Cardiac muscle cell (in vitro differentiated cells and primary cell): ENCODE measurements at regions not wholly inside any gene's neighbourhood (a gene's known extent, or its start where the extent isn't known, plus 50 kb on each side); places are given as distances from the start of the nearest gene placed in this dataset.

Experiments
- DNase-seq, 2 donors: peaks; one replicate each; pipeline versions ENCODE4 v3.0.0 to v3.0.0-alpha.2; 2010 to 2017; ENCODE audit warnings: low read depth in 1 of 2, low spot score in 1 of 2
- H3K27ac ChIP-seq: fragments of 200-600 bp; sonication (generic); 2 replicates; pipeline ENCODE4 v1.5.1; 2016
- H3K27me3 ChIP-seq: fragments of 200-600 bp; sonication (generic); 2 replicates; pipeline ENCODE4 v1.6.0; 2016; ENCODE audit warnings: control low read depth
- H3K36me3 ChIP-seq: fragments of 200-600 bp; sonication (generic); 2 replicates; pipeline ENCODE4 v1.5.1; 2016; ENCODE audit warnings: control low read depth
- H3K4me1 ChIP-seq: fragments of 200-600 bp; sonication (generic); 2 replicates; pipeline ENCODE4 v1.8.1; 2017; ENCODE audit warnings: low read depth, mild to moderate bottlenecking, mixed run types
- H3K4me3 ChIP-seq: fragments of 200-600 bp; sonication (generic); 2 replicates; pipeline ENCODE4 v1.5.1; 2016; ENCODE audit warnings: mild to moderate bottlenecking
- H3K9me3 ChIP-seq: fragments of 200-600 bp; sonication (generic); 2 replicates; pipeline ENCODE4 v1.5.1; 2017; ENCODE audit warnings: low read depth, mild to moderate bottlenecking, control low read depth
- TF ChIP-seq, protein P1 (sequence below): IDR thresholded peaks from 2 replicates; pipeline ENCODE4 v1.5.1; 2012; ENCODE audit warnings: low read depth, mild to moderate bottlenecking, low read length

DNA sequence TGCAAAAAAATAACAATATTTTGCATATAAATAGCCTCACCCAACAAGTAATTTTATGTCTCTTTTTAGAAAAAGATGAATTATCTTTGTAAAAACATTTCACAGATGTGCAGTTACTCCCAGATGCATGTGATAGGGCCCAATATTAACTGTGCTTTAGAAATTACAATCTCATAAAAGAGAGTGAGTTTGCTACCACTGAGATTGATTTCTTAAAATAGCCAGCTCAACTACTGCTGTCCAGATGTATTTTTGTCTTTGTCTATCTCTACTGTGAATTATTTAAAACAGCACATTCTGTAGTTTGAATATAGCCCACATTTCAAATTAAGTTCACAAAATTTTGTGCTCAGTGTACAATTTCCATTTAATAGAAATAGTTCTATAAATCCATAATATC is 177.0 kb upstream of the TTC29 start:
- TF ChIP-seq, protein P1, sequence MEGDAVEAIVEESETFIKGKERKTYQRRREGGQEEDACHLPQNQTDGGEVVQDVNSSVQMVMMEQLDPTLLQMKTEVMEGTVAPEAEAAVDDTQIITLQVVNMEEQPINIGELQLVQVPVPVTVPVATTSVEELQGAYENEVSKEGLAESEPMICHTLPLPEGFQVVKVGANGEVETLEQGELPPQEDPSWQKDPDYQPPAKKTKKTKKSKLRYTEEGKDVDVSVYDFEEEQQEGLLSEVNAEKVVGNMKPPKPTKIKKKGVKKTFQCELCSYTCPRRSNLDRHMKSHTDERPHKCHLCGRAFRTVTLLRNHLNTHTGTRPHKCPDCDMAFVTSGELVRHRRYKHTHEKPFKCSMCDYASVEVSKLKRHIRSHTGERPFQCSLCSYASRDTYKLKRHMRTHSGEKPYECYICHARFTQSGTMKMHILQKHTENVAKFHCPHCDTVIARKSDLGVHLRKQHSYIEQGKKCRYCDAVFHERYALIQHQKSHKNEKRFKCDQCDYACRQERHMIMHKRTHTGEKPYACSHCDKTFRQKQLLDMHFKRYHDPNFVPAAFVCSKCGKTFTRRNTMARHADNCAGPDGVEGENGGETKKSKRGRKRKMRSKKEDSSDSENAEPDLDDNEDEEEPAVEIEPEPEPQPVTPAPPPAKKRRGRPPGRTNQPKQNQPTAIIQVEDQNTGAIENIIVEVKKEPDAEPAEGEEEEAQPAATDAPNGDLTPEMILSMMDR, result no peak
- Histone ChIP-seq H3K4me3 (no peak overlapping the region), H3K36me3 (no peaks in the 10 kb centered on the region), H3K4me1 (peaks cover 13% of the 10 kb centered on the region), H3K9me3 (no peaks in the 10 kb centered on the region), H3K27me3 (no peaks in the 10 kb centered on the region), H3K27ac (no peak overlapping the region)
- no peak for DNase-seq

DNA sequence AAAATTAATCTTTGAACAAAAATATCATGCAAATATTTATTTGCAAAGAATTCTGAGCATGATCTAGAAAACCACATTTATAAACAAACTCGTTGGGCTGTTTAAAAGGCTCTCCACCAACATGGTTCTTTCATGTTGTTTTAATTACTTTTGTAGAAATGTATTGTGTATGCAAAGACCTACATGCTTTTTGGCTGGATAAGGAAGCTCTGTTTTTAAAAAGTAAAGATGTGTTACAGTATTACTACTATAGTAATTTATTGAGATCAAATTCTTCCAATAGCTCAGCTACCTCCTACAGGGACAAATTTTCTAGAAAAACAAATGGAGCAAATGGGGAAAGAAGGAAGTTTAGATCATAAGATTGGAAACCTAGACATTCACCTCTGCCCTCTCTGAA is 177.5 kb upstream of the TTC29 start:
- Histone ChIP-seq H3K27ac (no peak overlapping the region), H3K36me3 (no peaks in the 10 kb centered on the region), H3K4me3 (no peak overlapping the region), H3K27me3 (no peaks in the 10 kb centered on the region), H3K9me3 (no peaks in the 10 kb centered on the region), H3K4me1 (peaks cover 11% of the 10 kb centered on the region)
- DNase-seq, result no peak
- TF ChIP-seq, protein P1, result no peak

DNA sequence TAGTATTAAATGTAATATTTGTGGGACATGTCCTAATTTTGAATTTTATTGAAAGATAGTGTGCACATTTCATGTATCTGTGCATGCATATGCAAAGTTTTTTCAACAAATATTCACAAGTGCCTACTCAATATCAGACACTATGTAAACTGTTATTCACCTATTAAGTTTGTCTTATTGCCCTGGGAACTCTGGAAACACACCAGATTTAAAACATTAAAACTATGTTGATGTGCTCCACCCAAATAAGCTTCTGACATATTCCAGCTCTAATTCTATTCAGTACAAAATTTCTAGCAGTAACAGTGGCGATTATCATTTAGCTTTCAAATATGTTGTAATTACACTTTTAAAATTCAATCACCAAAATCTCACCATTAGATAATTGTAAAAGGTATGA is 183.1 kb upstream of the TTC29 start:
- TF ChIP-seq, protein P1, result no peak
- Histone ChIP-seq H3K27ac (no peak overlapping the region), H3K4me3 (no peak overlapping the region), H3K9me3 (no peaks in the 10 kb centered on the region), H3K36me3 (no peaks in the 10 kb centered on the region), H3K4me1 (no peaks in the 10 kb centered on the region), H3K27me3 (no peaks in the 10 kb centered on the region)
- DNase-seq, result no peak

DNA sequence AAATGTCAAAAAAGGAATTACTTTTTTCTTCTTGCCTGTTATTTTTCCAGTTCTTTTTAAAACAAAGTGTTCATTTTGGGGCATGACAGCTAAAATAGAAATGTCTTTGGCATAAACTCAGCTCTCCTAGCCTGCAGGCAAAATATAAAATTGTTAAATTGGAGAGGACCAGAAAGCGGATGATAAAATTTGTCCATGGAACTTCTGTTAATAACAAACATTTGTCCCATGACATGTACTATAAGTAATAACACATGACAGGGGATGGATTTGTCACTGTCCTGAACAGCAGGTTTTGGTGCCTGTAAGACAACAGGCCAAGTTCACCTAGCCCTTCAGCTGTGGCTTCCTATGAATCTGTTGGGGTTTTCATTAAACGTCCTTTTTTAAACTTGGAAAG is 184.0 kb upstream of the TTC29 start:
- Histone ChIP-seq H3K4me3 (no peak overlapping the region), H3K27me3 (no peaks in the 10 kb centered on the region), H3K4me1 (no peaks in the 10 kb centered on the region), H3K9me3 (no peaks in the 10 kb centered on the region), H3K36me3 (no peaks in the 10 kb centered on the region), H3K27ac (no peak overlapping the region)
- no peak for DNase-seq
- TF ChIP-seq, protein P1, result no peak

DNA sequence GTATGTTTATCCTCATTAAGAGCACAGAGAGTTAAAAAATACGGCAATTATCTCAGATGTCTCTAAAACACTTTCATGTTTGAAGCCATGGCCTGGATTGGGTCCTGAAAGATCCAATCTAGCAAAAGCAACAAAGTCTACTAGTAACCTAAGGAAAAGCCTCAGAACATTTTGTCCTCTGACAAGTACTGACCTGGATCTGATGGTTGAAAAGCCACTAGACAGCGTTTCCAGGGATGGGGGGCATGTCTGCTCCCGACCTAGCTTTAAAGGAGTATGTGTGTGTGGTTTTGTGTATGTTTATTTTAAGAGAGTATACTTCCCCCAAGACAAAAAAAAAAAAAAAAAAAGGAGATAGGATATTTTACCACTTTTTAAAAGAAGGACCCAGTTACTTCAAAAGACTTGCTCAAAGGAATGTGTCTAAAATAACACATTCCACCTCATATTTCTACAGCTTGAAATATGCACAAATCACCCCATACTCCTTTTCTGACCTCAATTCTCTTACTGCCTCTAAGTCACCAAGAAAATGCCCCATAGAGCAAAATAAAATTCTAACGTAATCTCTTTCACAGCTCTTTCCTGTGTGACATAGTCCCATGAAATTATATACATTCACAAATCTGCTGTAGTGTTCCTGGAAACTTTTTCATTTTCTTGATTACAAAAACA is 189.0 kb upstream of the TTC29 start:
- Histone ChIP-seq H3K4me3 (no peak overlapping the region), H3K9me3 (no peaks in the 10 kb centered on the region), H3K27ac (no peak overlapping the region), H3K4me1 (no peaks in the 10 kb centered on the region), H3K36me3 (no peaks in the 10 kb centered on the region), H3K27me3 (no peaks in the 10 kb centered on the region)
- peak in 1 of 2 donors; percentile 25 for DNase-seq
- TF ChIP-seq, protein P1, result no peak

DNA sequence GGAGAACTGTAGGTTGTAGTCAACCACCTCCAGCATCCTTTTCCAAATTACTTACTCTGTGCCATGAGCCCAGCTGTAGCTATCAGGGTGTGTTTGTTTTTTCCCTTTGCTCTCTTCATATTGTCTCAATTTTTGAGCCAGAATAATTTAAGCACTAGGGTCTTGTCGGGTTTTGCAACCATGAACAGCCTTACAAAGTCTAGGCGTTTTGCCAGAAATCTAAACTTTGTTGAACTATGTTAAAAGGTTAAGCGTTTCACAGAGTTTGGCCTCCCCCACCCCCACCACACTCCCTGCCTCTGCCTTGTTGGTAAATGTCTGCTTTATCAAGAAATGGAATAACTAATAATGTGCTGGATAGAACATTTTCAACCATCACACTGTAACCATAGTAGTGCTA is 190.6 kb upstream of the TTC29 start:
- H3K27me3 ChIP-seq, result no peaks in the 10 kb centered on the region
- no peaks in the 10 kb centered on the region for H3K9me3 ChIP-seq
- H3K4me1 ChIP-seq, result no peaks in the 10 kb centered on the region
- TF ChIP-seq, protein P1, result no peak
- H3K27ac ChIP-seq, result no peak overlapping the region
- H3K4me3 ChIP-seq, result no peak overlapping the region
- DNase-seq, result peak in 1 of 2 donors; percentile 93
- H3K36me3 ChIP-seq, result no peaks in the 10 kb centered on the region
